IMR-90 (cell line): ENCODE measurements at regions not wholly inside any gene's neighbourhood (a gene's known extent, or its start where the extent isn't known, plus 50 kb on each side); places are given as distances from the start of the nearest gene placed in this dataset.

ENCODE experiments used
- ATAC-seq: fragments of 200-7000 bp; cut with Tn5 transposase; 2 replicates; pipeline ENCODE4 v1.9.1; 2020; ENCODE audit warnings: low read depth, mild to moderate bottlenecking, moderate library complexity
- BruUV-seq: library from RNA; stranded (reverse); fragments of 400-500 nt; replicated peaks from 2 replicates; lab custom pipeline; 2021; lab: Mats Ljungman, UMichigan
- CTCF ChIA-PET: fragments of 300-600 bp; formaldehyde crosslinking; extraction: SDS; loops from one replicate; lab custom pipeline; 2021; ENCODE audit warnings: antibody characterized with exemption; lab: Yijun Ruan, JAX
- POLR2A ChIA-PET: fragments of 300-600 bp; sonication (Branson Sonifier 250); formaldehyde crosslinking; loops from one replicate; lab custom pipeline; 2022; ENCODE audit warnings: antibody characterized with exemption; ENCODE audit not compliant: unreplicated experiment; lab: Charles Lee
- DNase-seq: peaks from one replicate; pipeline ENCODE4 v3.0.0; 2013
- H2AFZ ChIP-seq: replicated peaks from 2 replicates; pipeline ENCODE3; 2013; ENCODE audit warnings: low read length, mild to moderate bottlenecking; ENCODE audit not compliant: poor library complexity
- H2AK5ac ChIP-seq: 2 replicates; pipeline ENCODE4 v1.6.1; 2013; ENCODE audit warnings: low read depth, low read length, inconsistent platforms
- H2AK9ac ChIP-seq: replicated peaks from 2 replicates; pipeline ENCODE3; 2013; ENCODE audit warnings: mild to moderate bottlenecking, low read depth, low read length, moderate library complexity; ENCODE audit not compliant: poor library complexity
- H2BK120ac ChIP-seq: 2 replicates; pipeline ENCODE4 v1.6.1; 2013; ENCODE audit warnings: low read depth, low read length, inconsistent platforms
- H2BK15ac ChIP-seq: 3 replicates; pipeline ENCODE4 v1.6.1; 2013; ENCODE audit warnings: low read depth, low read length, inconsistent platforms
- H2BK20ac ChIP-seq: 2 replicates; pipeline ENCODE4 v1.6.1; 2013; ENCODE audit warnings: low read depth, mild to moderate bottlenecking, inconsistent platforms, low read length, moderate library complexity
- H2BK5ac ChIP-seq: 2 replicates; pipeline ENCODE4 v1.6.1; 2013; ENCODE audit warnings: mild to moderate bottlenecking, low read depth, low read length, inconsistent platforms; ENCODE audit not compliant: poor library complexity, severe bottlenecking
- H3K14ac ChIP-seq: replicated peaks from 2 replicates; pipeline ENCODE4 v1.6.1; 2013; ENCODE audit warnings: low read depth, low read length, inconsistent platforms
- H3K18ac ChIP-seq: 2 replicates; pipeline ENCODE4 v1.6.1; 2013; ENCODE audit warnings: low read depth, low read length, control low read depth
- H3K23ac ChIP-seq: 2 replicates; pipeline ENCODE4 v1.6.1; 2013; ENCODE audit warnings: low read depth, low read length, inconsistent platforms
- H3K27ac ChIP-seq: 2 replicates; pipeline ENCODE4 v1.5.1; 2013; ENCODE audit warnings: mild to moderate bottlenecking, control low read depth, low read length; ENCODE audit not compliant: insufficient read depth
- H3K27me3 ChIP-seq: 2 replicates; pipeline ENCODE4 v1.6.1; 2013; ENCODE audit warnings: low read length; ENCODE audit not compliant: control insufficient read depth, insufficient read depth
- H3K36me3 ChIP-seq: 2 replicates; pipeline ENCODE4 v1.6.1; 2013; ENCODE audit warnings: low read length, mixed read lengths; ENCODE audit not compliant: control insufficient read depth, insufficient read depth
- H3K4ac ChIP-seq: 2 replicates; pipeline ENCODE4 v1.6.1; 2013; ENCODE audit warnings: low read depth, low read length, inconsistent platforms
- H3K4me1 ChIP-seq: 2 replicates; pipeline ENCODE4 v1.6.1; 2013; ENCODE audit warnings: low read length, mixed read lengths; ENCODE audit not compliant: control insufficient read depth, insufficient read depth
- H3K4me2 ChIP-seq: 2 replicates; pipeline ENCODE4 v1.6.1; 2013; ENCODE audit warnings: low read depth, mild to moderate bottlenecking, control low read depth, low read length, moderate library complexity
- H3K4me3 ChIP-seq: 2 replicates; pipeline ENCODE4 v1.5.1; 2013; ENCODE audit warnings: low read depth, mild to moderate bottlenecking, control low read depth, low read length, moderate library complexity; ENCODE audit not compliant: insufficient read depth
- H3K56ac ChIP-seq: 2 replicates; pipeline ENCODE4 v1.6.1; 2013; ENCODE audit warnings: low read length, inconsistent platforms; ENCODE audit not compliant: insufficient read depth; ENCODE audit errors: extremely low read depth
- H3K79me1 ChIP-seq, 2 experiments: 2 replicates each; pipeline ENCODE4 v1.6.1; 2013; ENCODE audit warnings: low read length in 2 of 2, inconsistent platforms in 1 of 2, low read depth in 1 of 2
- H3K9ac ChIP-seq: 2 replicates; pipeline ENCODE4 v1.6.1; 2013; ENCODE audit warnings: low read depth, low read length, control low read depth
- H3K9me1 ChIP-seq: 2 replicates; pipeline ENCODE4 v1.6.1; 2013; ENCODE audit warnings: low read length, inconsistent platforms; ENCODE audit not compliant: insufficient read depth
- H3K9me3 ChIP-seq: 2 replicates; pipeline ENCODE4 v1.6.1; 2013; ENCODE audit warnings: low read length; ENCODE audit not compliant: control insufficient read depth, insufficient read depth
- H4K20me1 ChIP-seq: 2 replicates; pipeline ENCODE4 v1.6.1; 2013; ENCODE audit warnings: low read length, inconsistent platforms; ENCODE audit not compliant: insufficient read depth
- H4K5ac ChIP-seq: 2 replicates; pipeline ENCODE4 v1.6.1; 2013; ENCODE audit warnings: mild to moderate bottlenecking, low read depth, low read length, control low read depth
- H4K8ac ChIP-seq, 2 experiments: 2 replicates each; pipeline ENCODE4 v1.6.1; 2013; ENCODE audit warnings: low read depth in 2 of 2, low read length in 2 of 2, control low read depth in 1 of 2, inconsistent platforms in 1 of 2
- H4K91ac ChIP-seq: 2 replicates; pipeline ENCODE4 v1.6.1; 2013; ENCODE audit warnings: low read depth, low read length, inconsistent platforms; ENCODE audit not compliant: insufficient read depth
- BHLHE40 ChIP-seq: fragments of 150-350 bp; IDR thresholded peaks from 2 replicates; pipeline ENCODE4 v1.6.1; 2016; ENCODE audit warnings: mild to moderate bottlenecking, low read depth, low read length
- CEBPB ChIP-seq: IDR thresholded peaks from 2 replicates; pipeline ENCODE4 v1.6.1; 2012; ENCODE audit warnings: low read depth, low read length, improper control_type of control experiment
- CHD1 ChIP-seq: IDR thresholded peaks from 2 replicates; pipeline ENCODE4 v1.6.1; 2012; ENCODE audit warnings: low read depth, low read length, improper control_type of control experiment
- CTCF ChIP-seq: conservative IDR thresholded peaks from 2 replicates; pipeline ENCODE4 v1.5.1; 2012; ENCODE audit warnings: mild to moderate bottlenecking, low read depth, low read length, improper control_type of control experiment
- FOS ChIP-seq: fragments of 150-350 bp; IDR thresholded peaks from 2 replicates; pipeline ENCODE4 v1.6.1; 2016; ENCODE audit warnings: low read depth, low read length
- MAFK ChIP-seq: IDR thresholded peaks from 2 replicates; pipeline ENCODE4 v1.6.1; 2012; ENCODE audit warnings: low read depth, low read length, improper control_type of control experiment
- MAZ ChIP-seq: IDR thresholded peaks from 2 replicates; pipeline ENCODE4 v1.6.1; 2012; ENCODE audit warnings: low read depth, mild to moderate bottlenecking, low read length, improper control_type of control experiment, moderate library complexity, borderline replicate concordance
- MXI1 ChIP-seq: IDR thresholded peaks from 2 replicates; pipeline ENCODE4 v1.6.1; 2012; ENCODE audit warnings: low read depth, mild to moderate bottlenecking, low read length, moderate library complexity, borderline replicate concordance
- NFE2L2 ChIP-seq: fragments of 150-350 bp; IDR thresholded peaks from 2 replicates; pipeline ENCODE4 v1.6.1; 2016; ENCODE audit warnings: low read depth, mild to moderate bottlenecking, low read length
- POLR2A ChIP-seq: IDR thresholded peaks from 2 replicates; pipeline ENCODE4 v1.6.1; 2012; ENCODE audit warnings: mild to moderate bottlenecking, low read depth, low read length
- RCOR1 ChIP-seq: IDR thresholded peaks from 2 replicates; pipeline ENCODE4 v1.6.1; 2012; ENCODE audit warnings: mild to moderate bottlenecking, low read length, improper control_type of control experiment; ENCODE audit not compliant: insufficient replicate concordance
- RFX5 ChIP-seq: IDR thresholded peaks from 2 replicates; pipeline ENCODE4 v1.8.0; 2012; ENCODE audit warnings: low read depth, mild to moderate bottlenecking, low read length, moderate library complexity
- SMC3 ChIP-seq: fragments of 150-350 bp; IDR thresholded peaks from 2 replicates; pipeline ENCODE4 v1.6.1; 2016; ENCODE audit warnings: low read depth, mild to moderate bottlenecking, antibody characterized with exemption, low read length, moderate library complexity
- USF2 ChIP-seq: fragments of 150-350 bp; IDR thresholded peaks from 2 replicates; pipeline ENCODE4 v1.6.1; 2017; ENCODE audit warnings: mild to moderate bottlenecking, antibody characterized with exemption, low read length, low read depth
- WGBS, 2 experiments: methylation state at CpG; one replicate each; pipeline versions ENCODE4 v1.1.5 to v1.1.7; 2013; ENCODE audit warnings: missing lambda C conversion rate in 2 of 2; ENCODE audit not compliant: insufficient read length in 1 of 2; ENCODE audit errors: extremely low coverage in 2 of 2; 5-methylcytosine and 5-hydroxymethylcytosine counted together
- dilution Hi-C: fragments of 300-500 bp; cut with HindIII; formaldehyde crosslinking; loops from one replicate; pipeline ENCODE4 v1.14.3; 2018; ENCODE audit warnings: low sequenced_read_pairs; ENCODE audit not compliant: unreplicated experiment
- in situ Hi-C: fragments of 300-500 bp; cut with MboI; formaldehyde crosslinking; loops from 3 replicates; pipeline ENCODE4 v1.14.3; 2019; ENCODE audit warnings: low sequenced_read_pairs, inconsistent platforms, mixed read lengths
- intact Hi-C: fragments of 100-400 bp; cut with micrococcal nuclease; formaldehyde crosslinking; loops from 2 replicates; pipeline ENCODE4 v1.10.0; 2022
- TF ChIP-seq, protein P1 (sequence below): fragments of 150-350 bp; IDR thresholded peaks from 2 replicates; pipeline ENCODE4 v1.6.1; 2016; ENCODE audit warnings: low read depth, mild to moderate bottlenecking, low read length, moderate library complexity, borderline replicate concordance

GRCh38 chr7:42560866-42561265, 323.9 kb upstream of the GLI3 start:
- Histone ChIP-seq H2AK5ac (no peak overlapping the region), H3K9me1 (no peaks in the 10 kb centered on the region), H2BK120ac (no peak overlapping the region), H4K8ac (no peak overlapping the region), H3K79me1 (no peaks in the 10 kb centered on the region), H4K20me1 (no peaks in the 10 kb centered on the region), H2BK5ac (no peak overlapping the region), H3K27me3 (no peaks in the 10 kb centered on the region), H2AK9ac (no peak overlapping the region), H3K36me3 (no peaks in the 10 kb centered on the region), H4K5ac (no peak overlapping the region), H3K4ac (no peak overlapping the region), H2BK15ac (no peak overlapping the region), H4K91ac (no peak overlapping the region), H3K56ac (no peak overlapping the region), H3K23ac (no peak overlapping the region), H3K27ac (no peak overlapping the region), H3K4me1 (no peaks in the 10 kb centered on the region), H3K4me3 (no peak overlapping the region), H3K14ac (no peak overlapping the region), H3K9me3 (no peaks in the 10 kb centered on the region), H3K4me2 (no peak overlapping the region), H2BK20ac (no peak overlapping the region), H3K18ac (no peak overlapping the region), H2AFZ (no peak overlapping the region), H3K9ac (no peak overlapping the region)
- CTCF ChIA-PET: no interaction called here
- no peak for ATAC-seq
- dilution Hi-C loops: no loop called here
- no CpG with 5 or more reads among the region's 2 CpGs for whole genome bisulfite sequencing, 2 experiments
- BruUV-seq: no TSS peak
- POLR2A ChIA-PET: no interaction called here
- no peak for DNase-seq
- in situ Hi-C loops: no loop called here
- intact Hi-C loops: no loop called here
- TF ChIP-seq, protein P1, sequence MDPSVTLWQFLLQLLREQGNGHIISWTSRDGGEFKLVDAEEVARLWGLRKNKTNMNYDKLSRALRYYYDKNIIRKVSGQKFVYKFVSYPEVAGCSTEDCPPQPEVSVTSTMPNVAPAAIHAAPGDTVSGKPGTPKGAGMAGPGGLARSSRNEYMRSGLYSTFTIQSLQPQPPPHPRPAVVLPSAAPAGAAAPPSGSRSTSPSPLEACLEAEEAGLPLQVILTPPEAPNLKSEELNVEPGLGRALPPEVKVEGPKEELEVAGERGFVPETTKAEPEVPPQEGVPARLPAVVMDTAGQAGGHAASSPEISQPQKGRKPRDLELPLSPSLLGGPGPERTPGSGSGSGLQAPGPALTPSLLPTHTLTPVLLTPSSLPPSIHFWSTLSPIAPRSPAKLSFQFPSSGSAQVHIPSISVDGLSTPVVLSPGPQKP: no peak
- TF ChIP-seq FOS (no peak), POLR2A (no peak), NFE2L2 (no peak), SMC3 (no peak), MAFK (no peak), RFX5 (no peak), CTCF (no peak), USF2 (no peak), BHLHE40 (no peak), CHD1 (no peak), MXI1 (no peak), MAZ (no peak), RCOR1 (no peak), CEBPB (no peak)
